B cell (primary cell): ENCODE measurements at regions not wholly inside any gene's neighbourhood (a gene's known extent, or its start where the extent isn't known, plus 50 kb on each side); places are given as distances from the start of the nearest gene placed in this dataset.

Experiments
- CTCF ChIP-seq: fragments of 200-600 bp; IDR thresholded peaks from one replicate; pipeline ENCODE4 v1.8.0; 2022; ENCODE audit warnings: antibody characterized with exemption, mild to moderate bottlenecking
- EZH2 ChIP-seq: IDR thresholded peaks from 2 replicates; pipeline ENCODE4 v1.6.1; 2012; ENCODE audit warnings: borderline replicate concordance, low read depth, mild to moderate bottlenecking, moderate library complexity, low read length; ENCODE audit not compliant: insufficient read depth, poor library complexity, severe bottlenecking

GRCh38 chr4:92099861-92100260 lies 203.9 kb upstream of the GRID2 start:
- TF ChIP-seq EZH2: no peak
- TF ChIP-seq CTCF: no peak
